H54 (cell line): ENCODE measurements at regions not wholly inside any gene's neighbourhood (a gene's known extent, or its start where the extent isn't known, plus 50 kb on each side); places are given as distances from the start of the nearest gene placed in this dataset.
"Not testable (repeated sequence)": the region's sequence is repeated elsewhere in the genome, so short reads cannot be mapped to it uniquely, and the experiment has no call there.

Experiments
- DNase-seq: peaks from one replicate; pipeline ENCODE4 v3.0.0; 2011; ENCODE audit warnings: low spot score, mixed read lengths; ENCODE audit not compliant: insufficient read length
- FAIRE-seq: peaks from 3 replicates; lab custom pipeline; 2011; peaks lifted over from hg19 to GRCh38; lab: Jason Lieb, UNC
- POLR2A ChIP-seq: IDR thresholded peaks from 2 replicates; pipeline ENCODE4 v1.6.1; 2011; ENCODE audit warnings: low read depth, mild to moderate bottlenecking, low read length

- DNase-seq: no peak
- no peak for TF ChIP-seq POLR2A
- FAIRE-seq: no peak
Observed at GRCh38 chr6:121526282-121526681, 90.8 kb downstream of the GJA1 start.

GRCh38 chr6:121531658-121532169 lies 96.3 kb downstream of the GJA1 start:
- FAIRE-seq: no peak
- TF ChIP-seq POLR2A: no peak
- no peak for DNase-seq

- FAIRE-seq (no peak), DNase-seq (no peak)
- no peak for TF ChIP-seq POLR2A
Observed at GRCh38 chr6:121533321-121533841, 97.9 kb downstream of the GJA1 start.

GRCh38 chr6:121535777-121536176 lies 100.3 kb downstream of the GJA1 start:
- FAIRE-seq (no peak), DNase-seq (no peak)
- no peak for TF ChIP-seq POLR2A

GRCh38 chr6:121536345-121536744 lies 100.9 kb downstream of the GJA1 start:
- DNase-seq: no peak
- no peak for TF ChIP-seq POLR2A
- no peak for FAIRE-seq

- DNase-seq (no peak), FAIRE-seq (no peak)
- TF ChIP-seq POLR2A: no peak
Observed at GRCh38 chr6:121539439-121539838, 104.0 kb downstream of the GJA1 start.

GRCh38 chr6:121540210-121540609 lies 104.8 kb downstream of the GJA1 start:
- DNase-seq (no peak), FAIRE-seq (no peak)
- TF ChIP-seq POLR2A: no peak

GRCh38 chr6:121544691-121545090 lies 109.2 kb downstream of the GJA1 start:
- no peak for FAIRE-seq
- TF ChIP-seq POLR2A: no peak
- DNase-seq: no peak

- TF ChIP-seq POLR2A: no peak
- FAIRE-seq (no peak), DNase-seq (no peak)
Observed at GRCh38 chr6:121548131-121548530, 112.7 kb downstream of the GJA1 start.

GRCh38 chr6:121549736-121550135 lies 114.3 kb downstream of the GJA1 start:
- TF ChIP-seq POLR2A: no peak
- peak; percentile 3 for DNase-seq
- peak; percentile 83 for FAIRE-seq

GRCh38 chr6:121550491-121551010 lies 115.1 kb downstream of the GJA1 start:
- DNase-seq (no peak), FAIRE-seq (no peak)
- no peak for TF ChIP-seq POLR2A

GRCh38 chr6:121555201-121555600 lies 119.8 kb downstream of the GJA1 start:
- DNase-seq (no peak), FAIRE-seq (no peak)
- TF ChIP-seq POLR2A: no peak

GRCh38 chr6:121556149-121556548 lies 120.7 kb downstream of the GJA1 start:
- DNase-seq: not testable (repeated sequence)

GRCh38 chr6:121557146-121557940 lies 121.9 kb downstream of the GJA1 start:
- DNase-seq (no peak), FAIRE-seq (no peak)
- no peak for TF ChIP-seq POLR2A

More at GRCh38 chr6:121556149-121556548, 120.7 kb downstream of the GJA1 start:
- FAIRE-seq: not testable (repeated sequence)

- no peak for DNase-seq
- no peak for TF ChIP-seq POLR2A
- FAIRE-seq: no peak
Observed at GRCh38 chr6:121559611-121560269, 124.3 kb downstream of the GJA1 start.
